Kidney capillary endothelial cell (primary cell): ENCODE measurements at regions not wholly inside any gene's neighbourhood (a gene's known extent, or its start where the extent isn't known, plus 50 kb on each side); places are given as distances from the start of the nearest gene placed in this dataset.

Experiments used
- DNase-seq: peaks from one replicate; pipeline ENCODE4 v3.0.0-alpha.2; 2018; ENCODE audit warnings: low spot score

DNA sequence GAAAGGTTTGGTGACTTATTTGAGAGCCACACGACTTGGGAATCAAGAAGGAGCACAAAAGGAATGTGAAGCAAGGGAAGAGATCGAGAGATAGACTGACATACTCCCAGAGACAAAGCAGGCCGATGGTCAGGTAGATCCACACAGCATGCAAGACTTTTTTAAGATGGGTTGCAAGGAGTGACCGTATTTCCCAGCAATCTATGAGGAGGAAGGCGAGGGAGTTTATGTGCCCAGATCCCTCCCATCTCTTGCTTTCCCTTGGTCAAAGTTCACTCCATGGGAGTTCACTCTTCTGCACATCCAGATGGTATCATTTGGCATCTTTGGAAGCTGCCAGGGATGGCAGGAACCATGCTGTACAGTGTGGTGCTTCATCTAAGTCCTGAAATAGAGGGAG lies 148.9 kb downstream of the RMI1 start:
- no peak for DNase-seq

DNA sequence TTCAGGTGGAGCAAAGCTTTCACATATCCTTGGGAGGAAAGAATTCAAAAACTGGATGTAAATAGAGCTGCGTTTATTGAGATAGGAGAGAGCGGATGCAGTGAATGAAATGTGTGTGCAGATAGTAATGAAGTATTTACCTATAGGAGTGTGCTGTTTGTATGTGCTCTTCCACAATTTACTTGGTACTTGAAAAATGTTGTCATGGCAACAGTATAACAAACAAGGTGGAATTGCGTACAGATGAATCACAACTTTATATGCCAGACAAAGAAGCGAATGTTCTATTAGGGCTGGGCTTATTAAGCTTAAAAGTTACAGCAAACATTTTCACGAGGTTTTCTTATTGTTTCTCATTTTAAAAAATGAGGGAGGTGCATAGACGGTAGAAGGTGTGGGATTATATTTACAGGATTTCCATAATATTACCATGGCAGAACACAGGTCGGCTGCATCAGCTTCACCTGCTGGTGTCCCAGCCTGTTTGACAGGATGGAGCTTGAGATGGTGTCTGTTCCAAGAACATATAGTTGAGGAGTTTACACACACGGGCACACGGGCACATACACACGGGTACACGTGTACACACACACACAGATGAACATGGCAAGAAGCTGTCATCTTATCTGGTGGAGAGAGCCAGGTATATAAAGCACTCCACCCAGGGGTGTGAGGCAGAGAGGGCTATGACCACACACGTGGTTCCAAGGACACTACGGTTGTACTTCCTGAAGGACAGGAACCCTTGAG lies 155.7 kb downstream of the RMI1 start:
- DNase-seq: no peak

DNA sequence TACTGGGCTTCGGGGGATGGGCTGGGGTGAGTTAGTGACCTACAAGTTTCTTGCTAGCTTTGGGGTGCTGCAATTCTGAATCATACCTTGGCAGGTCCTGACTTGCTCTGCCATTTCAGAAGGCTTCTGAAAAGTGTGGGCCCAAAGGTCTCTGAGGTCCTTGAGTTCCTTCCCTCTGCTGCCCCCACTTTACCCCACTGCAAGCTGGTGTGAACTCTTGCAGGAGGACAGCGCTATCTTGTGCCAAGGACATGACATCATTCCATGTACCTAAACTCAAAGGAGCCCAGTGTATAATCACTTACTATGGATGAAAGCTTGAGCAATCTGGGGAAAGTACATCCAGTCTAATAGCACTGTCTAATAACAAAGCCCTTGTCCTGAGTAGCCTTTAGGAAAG lies 157.4 kb downstream of the RMI1 start:
- DNase-seq: no peak

DNA sequence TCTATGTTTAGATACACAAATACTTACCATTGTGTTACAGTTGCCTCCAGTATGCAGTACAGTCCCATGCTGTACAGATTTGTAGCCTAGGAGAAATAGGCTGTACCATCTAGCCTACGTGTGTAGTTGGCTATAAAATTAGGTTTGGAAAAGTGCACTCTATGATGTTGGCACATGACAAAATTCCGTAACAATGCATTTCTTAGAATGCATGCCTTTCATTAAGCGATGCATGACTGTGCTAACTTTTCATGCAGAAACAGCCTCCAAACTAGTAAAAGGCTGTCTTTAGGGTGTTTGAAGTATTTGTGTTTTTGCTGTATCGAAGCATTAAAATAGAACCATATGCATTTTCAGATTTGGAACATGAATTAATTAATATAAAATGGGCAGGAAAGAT lies 157.9 kb downstream of the RMI1 start:
- no peak for DNase-seq

DNA sequence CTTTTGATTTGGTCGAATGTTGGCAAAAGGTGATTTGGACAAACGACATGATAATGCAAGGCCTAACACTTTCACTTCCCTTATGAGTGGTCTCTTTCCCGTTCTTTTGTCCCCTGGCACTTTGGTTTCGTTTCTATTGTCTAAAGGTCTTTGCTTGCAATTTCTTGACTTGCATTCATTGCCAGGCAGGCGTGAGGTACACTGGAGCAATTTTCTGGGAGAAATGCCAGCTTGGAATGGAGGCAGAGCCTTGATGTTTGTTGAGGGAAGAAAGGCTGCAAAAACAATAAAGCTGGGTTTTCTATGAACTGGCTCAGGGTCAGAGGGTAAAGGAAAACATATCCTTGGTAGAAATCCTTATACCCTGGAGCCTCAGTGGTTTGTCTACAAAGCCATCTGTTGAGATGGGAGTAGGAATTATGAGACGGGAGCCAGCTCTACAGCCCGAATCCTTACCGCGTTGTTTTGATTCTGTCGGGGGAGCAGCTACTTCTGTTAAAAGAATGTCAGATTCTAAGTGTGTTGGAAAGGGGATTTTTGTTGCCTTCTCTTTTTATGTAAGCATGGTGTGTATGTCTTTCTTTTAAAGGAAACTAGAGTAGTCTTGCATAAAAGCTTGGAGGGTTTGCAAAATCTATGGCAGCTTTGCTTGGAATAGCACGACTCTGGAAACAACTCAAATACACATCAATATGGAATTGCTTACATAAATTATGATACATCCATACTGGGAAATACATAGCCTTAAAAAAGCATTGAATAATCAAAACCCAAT lies 158.9 kb downstream of the RMI1 start:
- peak; percentile 70 for DNase-seq

DNA sequence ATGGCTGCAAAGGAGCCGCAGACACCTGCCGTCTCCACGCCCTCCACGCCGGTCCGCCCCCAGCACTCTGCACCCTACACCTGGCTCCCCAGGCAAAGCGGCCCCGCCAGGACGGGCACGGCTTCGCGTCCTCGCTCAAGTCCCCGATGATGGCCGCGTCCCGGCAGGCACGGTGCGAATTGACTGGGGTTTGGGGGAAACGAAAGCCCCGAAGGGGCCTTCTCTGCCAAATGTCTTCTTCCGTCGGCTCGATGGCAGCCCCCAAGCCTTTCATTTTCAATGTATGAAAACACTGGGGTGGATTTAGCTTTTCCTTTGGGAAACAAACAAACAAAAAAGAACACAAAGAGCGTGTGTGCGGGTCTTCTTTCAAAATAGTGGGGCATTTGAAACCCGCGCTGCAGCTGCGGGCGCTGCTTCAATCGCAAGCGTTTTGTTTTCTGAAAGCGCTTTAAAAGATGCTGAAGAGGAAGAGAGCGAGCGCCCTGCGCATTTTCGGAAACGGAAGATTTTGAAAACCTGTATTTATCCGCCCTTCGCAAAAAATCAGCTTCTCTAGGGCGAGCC lies 160.0 kb downstream of the RMI1 start:
- no peak for DNase-seq

DNA sequence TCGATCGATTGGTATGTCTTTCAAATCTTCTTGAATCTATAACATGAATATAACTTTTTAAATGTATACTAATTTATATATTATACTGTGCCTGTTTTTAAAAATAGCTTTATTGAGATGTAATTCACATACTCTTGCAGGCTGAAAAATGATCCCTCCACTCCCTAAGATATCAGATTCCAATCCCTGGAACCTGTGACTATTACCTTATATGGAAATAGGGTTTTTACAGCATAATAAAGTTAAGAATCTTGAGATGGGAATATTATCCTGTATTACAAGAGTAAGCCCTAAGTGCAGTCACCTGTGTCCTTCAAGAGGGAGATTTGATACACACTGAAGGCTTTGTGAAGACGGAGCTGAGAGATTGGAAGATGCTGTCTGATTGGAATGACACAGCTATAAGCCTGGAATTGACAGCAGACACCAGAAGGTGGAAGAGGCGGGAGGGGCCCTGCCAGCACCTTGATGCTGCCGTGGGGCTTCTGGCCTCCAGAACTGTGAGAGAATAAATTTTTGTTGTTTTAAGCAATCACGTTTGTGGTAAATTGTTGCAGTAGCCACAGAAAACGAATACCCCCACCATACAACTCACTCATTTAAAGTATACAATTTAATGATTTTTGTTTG lies 161.3 kb downstream of the RMI1 start:
- DNase-seq: no peak

DNA sequence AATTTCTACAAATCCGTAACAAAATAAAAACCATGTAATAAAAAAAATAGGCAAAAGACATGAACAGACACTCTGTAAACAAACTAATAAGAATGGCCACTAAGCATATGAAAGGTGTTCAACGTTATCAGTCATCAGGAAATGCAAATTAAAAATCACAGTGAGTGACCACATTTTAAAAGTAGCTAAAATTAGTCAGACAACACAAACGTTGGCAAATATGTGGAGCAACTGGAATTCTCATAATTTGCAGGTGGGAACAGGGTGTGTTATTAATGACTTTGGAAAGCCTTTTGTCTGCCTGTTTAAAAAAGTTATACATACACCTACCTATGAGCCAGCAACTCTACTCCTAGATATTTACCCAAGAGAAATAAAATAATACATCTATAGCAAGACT lies 164.4 kb downstream of the RMI1 start:
- DNase-seq: no peak

DNA sequence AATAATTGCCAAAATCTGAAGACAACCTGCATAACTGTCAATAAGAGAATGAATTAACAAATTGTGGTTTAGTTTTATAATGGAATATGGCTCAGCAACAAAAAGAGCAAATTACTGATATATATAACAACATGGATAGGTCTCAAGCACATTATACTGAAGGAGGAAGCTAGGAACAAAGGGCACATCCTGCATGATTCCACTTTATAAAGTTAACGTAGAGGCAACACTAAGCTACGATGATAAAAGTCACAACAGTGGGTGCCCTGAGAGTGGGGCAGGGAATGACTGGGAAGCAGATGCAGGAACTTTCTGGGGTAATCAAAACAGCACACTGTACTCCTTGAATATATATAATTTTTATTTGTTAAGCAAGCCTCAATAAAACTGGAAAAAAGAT lies 165.2 kb downstream of the RMI1 start:
- peak; percentile 40 for DNase-seq

DNA sequence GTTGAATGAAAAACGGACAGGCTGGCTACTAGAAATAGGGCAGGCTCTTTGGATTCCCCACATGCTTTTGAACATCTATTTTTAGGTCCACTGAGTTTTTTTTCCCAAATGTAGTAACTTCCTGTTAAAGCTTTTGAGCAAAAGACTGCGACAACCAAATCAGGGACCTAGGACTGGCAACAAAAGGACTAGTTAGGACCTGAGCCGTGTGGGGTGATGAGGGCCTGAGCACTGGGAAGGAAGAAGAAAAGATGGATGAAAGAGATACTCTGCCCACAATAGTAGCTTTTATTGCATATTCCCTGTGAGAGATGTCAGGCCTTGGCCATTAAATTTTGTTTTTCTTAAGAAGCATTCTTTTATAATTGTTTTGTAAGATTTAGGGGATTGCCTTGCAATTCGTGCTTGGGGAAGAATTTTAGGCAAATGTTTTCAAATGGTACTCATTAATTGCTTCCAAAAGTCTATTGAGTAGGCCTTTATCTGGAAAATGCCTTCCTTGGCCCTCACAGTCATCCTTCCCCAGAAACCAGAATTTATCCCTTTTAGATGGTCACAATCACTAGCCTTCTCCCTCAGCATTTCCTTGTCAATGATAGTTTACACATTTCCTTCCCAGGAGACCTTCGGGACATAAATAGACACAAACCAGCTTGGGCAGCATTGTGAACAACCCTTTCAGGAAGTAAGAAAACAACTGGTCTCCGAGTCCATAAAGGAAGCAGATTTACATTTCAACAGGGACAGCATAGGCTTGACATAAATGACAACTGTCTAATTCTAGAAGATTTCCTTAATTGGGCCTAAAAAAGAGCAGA lies 166.5 kb downstream of the RMI1 start:
- peak; percentile 81 for DNase-seq

DNA sequence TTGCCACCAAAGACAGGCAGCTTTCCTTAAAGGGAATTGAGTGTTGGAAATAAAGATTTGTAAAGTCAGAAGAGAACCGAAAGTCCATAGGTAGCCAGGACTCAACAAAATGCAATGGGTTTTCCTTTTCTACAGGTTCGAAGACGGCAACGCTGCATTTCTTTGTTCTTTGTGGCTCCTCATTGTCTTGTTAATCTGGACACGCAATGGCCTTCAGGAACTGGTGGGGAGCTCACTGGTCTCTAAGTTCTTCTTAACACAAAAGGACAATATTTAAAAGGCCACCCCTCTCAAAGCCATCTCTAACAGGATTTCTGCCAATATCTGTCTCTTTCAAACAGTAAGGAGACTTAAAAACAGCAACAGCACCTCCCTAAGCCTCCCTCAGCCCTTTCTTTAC lies 170.6 kb downstream of the RMI1 start:
- no peak for DNase-seq

DNA sequence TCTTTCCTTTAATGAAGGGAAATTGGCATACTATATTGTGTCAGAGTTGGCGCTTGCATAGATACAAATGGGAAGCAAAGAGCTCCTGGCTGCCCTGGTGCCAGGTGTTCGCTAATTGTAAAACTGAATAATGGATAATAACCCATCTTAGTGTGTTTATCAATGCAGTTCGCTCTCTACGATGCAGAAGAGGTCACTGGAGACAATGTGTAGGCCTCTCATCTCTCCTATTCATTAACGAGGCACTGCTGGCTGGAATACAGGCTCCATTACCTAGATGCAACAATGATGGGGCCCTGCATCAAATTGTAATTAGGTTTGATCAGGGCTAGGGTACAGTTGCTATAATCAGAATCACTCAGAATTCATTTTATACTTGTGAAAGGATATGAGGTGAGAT lies 171.0 kb downstream of the RMI1 start:
- no peak for DNase-seq

DNA sequence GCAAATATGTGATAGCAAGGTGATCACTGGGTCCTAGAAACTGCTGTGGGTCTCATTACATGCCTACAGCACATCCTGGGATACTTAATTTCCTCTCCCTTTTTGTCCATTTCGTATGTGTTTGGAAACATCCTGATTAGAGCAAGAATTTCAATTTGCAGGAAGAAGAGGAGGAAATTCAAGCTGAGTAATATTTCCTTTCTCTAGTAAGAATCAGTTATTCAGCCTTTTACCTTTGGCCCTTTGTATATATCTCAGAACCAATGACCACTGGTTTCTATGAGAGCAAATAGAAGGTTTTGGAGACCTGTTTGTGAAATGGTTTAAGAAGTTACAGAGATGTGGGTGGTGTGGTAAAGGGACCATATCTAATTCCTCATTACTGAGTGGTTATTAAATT lies 171.6 kb downstream of the RMI1 start:
- peak; percentile 60 for DNase-seq

DNA sequence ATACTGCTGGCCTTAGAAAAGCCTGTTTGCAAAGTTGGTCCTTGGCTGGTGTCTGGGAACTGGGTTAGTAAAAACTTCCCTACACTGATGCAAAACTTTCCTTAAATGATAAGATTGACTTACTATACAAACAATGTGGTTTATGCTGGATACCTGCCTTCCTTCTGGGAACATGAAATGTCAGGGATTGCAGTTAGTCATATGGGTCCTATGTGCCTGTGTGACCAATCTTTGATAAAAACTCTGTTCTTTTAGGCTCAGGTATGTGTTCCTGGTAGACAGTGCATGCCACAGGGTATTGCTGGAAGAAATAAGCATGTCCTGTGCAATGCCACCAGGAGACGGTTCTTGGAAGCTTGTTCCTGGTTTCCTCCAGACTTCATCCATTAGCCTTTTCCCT lies 173.3 kb downstream of the RMI1 start:
- DNase-seq: no peak

DNA sequence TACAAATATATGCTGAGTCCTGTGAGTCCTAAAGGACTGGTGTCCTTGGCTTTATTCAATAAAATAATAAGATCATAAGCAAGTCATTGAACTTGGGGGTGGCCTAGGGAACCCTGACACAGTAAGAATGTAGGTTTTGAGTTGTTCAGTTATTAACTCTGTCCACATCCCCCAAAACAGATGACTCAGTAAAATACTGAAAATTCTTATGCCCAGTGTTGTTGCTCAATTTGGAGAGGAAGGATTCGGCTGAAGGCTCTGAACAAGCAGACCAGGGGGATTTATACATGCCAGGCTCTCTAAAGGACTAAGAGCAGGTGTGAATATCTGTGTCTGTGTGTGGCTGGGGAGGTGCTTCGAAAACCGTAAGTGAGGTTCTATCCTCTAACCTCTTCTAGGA lies 173.7 kb downstream of the RMI1 start:
- DNase-seq: no peak

DNA sequence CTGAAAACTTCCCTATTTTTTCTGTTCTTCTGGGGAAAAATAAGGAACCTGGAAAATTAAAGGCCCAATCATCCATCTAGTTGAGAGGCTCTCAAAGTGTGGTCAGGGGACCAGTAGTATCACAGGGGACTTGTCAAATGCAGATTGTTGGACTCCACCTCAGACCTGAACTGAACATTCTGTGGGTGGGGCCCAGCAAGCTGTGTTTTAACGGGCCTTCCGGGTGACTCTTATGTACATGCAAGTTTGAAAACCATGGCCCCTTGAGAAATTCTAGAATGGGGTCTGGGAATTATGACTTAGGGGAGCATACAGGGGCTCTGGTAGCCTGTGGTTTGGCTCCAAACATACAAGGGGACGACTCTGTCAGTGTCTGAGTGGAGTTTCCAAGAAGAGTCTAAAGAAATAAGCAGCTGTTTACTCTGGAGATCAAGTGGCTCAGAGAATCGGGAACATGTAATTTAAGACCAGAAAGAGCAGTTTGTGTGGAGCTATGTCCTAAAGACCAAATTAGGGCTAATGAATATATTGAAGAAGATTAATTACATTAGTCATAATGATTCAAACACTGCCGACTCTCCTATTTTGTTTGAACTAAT lies 177.4 kb downstream of the SLC28A3 start:
- no peak for DNase-seq

DNA sequence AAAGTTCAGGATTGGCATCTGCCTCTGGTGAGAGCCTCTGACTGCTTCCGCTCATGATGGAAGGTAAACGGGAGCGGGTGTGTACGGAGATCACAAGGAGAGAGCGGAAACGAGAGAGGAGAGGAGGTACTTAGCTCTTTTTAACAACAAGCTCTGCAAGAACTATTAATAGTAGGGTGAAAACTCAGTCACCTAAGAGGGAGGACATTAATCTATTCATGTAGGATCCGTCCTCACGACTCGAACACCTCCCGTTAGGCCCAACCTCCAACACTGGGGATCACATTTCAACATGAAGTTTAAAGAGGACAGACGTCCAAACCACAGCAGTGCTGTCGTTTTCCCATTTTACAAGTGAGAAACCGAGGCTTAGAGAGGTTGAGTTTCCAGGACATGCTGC lies 173.7 kb downstream of the SLC28A3 start:
- no peak for DNase-seq

DNA sequence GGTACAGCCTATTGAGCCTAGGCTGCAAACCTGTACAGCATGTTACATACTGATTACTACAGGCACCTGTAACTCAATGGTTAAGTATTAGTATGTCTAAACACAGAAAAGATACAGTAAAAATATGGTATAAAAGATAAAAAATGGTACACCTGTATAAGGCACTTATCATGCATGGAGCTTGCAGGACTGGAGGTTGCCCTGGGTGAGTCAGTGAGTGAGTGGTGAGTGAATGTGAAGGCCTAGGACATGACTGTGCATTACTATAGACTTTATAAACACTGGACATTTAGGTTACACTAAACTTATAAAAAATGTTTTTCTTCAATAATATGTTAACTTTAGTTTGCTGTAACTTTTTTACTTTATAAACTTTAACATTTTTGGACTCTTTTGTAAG lies 171.3 kb downstream of the SLC28A3 start:
- DNase-seq: peak; percentile 47

DNA sequence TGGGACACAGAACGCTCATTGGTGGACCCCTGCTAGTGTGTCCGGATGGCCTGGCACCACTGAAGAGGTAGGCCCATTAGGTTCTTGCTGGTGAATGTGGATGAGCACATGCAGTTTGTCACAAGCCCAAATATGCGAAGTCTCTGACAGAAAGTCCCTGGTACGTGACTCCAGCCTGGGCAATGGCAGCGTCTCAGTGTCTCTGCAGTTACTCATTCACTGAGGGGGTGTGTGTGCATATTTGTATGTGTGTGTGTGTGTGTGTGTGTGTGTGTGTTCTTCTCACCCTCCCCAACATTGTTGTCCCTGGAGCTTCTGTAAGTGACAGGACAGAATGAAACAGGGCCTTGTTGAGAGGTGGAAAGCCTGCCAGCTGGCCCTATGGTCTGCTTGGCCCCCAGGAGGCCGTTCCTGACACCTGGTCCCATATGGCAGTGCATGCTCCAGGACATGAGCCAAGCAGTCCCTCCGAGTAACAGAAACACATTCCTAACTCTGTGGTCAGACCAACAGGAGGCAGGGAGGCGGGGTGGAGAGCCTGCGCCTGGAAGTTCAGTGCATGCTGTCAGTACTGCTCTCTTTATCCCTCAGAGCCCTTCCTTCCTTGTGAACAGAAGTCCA lies 169.9 kb downstream of the SLC28A3 start:
- DNase-seq: peak; percentile 60

DNA sequence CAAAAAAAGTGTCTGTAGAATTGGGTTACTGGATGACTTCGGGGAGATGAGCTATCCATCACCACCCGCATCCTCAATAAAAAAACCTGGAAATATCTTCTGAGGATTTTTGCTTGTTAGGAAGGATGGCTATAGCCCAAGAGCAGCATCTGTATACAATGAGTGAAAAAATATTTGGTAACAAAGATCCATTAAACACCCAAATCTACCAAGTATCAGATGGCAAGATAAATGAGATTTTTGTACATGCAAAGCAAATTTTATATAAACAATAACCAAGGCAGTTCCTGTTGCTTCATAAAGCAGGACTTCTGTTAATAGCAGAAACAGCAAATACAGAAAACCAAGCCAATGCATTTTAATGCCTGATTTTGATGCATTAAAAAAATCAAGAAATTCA lies 166.6 kb downstream of the SLC28A3 start:
- no peak for DNase-seq

DNA sequence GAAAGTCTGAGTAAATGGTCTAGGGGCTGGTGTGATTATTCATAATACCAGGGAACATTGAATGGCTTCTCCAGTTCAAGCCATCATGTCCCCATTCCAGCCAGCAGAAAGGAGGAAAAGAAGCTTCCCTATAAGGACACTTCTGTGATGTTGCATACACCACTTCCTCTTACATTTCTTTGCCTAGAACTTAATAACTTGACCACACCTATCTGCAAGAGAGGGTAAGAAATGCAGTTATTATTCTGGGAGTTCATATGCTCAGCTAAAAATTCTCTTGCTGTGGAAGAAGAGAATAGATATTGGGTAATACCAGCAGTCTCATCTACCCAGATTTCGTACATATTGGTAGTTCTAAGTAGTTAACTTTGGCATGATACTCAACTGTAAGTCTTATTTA lies 166.1 kb downstream of the SLC28A3 start:
- no peak for DNase-seq
